Keratinocyte (primary cell): ENCODE measurements at regions not wholly inside any gene's neighbourhood (a gene's known extent, or its start where the extent isn't known, plus 50 kb on each side); places are given as distances from the start of the nearest gene placed in this dataset.

ENCODE experiments used
- CTCF ChIP-seq, 3 experiments: IDR thresholded peaks in 1 of 3; conservative IDR thresholded peaks in 1 of 3; optimal IDR thresholded peaks in 1 of 3; 2 replicates in 2 of 3; 3 replicates in 1 of 3; pipeline versions ENCODE3 to v1.5.1; 2011; ENCODE audit warnings: low read length in 3 of 3, mild to moderate bottlenecking in 3 of 3, moderate library complexity in 2 of 3, control low read depth in 1 of 3, inconsistent platforms in 1 of 3; ENCODE audit not compliant: insufficient read depth in 2 of 3; ENCODE audit errors: extremely low read depth in 1 of 3
- EZH2 ChIP-seq: IDR thresholded peaks from one replicate; pipeline ENCODE4 v1.6.1; 2012; ENCODE audit warnings: inconsistent platforms, mild to moderate bottlenecking, low read length, moderate library complexity

- TF ChIP-seq CTCF (optimal IDR thresholded peaks at IDR 0.05 in 1 of 3, IDR thresholded peaks at IDR 0.05 in 1 of 3, conservative IDR thresholded peaks at IDR 0.05 in 1 of 3; ENCODE audit: extremely low read depth in 1 of 3, insufficient read depth in 2 of 3, low read length in 3 of 3) = no peak
- TF ChIP-seq EZH2 = no peak
Measured at GRCh38 chr6:62613928-62614327, 327.9 kb upstream of the KHDRBS2 start.
